ENCODE measurements at regions not wholly inside any gene's neighbourhood (a gene's known extent, or its start where the extent isn't known, plus 50 kb on each side); places are given as distances from the start of the nearest gene placed in this dataset.

DNA sequence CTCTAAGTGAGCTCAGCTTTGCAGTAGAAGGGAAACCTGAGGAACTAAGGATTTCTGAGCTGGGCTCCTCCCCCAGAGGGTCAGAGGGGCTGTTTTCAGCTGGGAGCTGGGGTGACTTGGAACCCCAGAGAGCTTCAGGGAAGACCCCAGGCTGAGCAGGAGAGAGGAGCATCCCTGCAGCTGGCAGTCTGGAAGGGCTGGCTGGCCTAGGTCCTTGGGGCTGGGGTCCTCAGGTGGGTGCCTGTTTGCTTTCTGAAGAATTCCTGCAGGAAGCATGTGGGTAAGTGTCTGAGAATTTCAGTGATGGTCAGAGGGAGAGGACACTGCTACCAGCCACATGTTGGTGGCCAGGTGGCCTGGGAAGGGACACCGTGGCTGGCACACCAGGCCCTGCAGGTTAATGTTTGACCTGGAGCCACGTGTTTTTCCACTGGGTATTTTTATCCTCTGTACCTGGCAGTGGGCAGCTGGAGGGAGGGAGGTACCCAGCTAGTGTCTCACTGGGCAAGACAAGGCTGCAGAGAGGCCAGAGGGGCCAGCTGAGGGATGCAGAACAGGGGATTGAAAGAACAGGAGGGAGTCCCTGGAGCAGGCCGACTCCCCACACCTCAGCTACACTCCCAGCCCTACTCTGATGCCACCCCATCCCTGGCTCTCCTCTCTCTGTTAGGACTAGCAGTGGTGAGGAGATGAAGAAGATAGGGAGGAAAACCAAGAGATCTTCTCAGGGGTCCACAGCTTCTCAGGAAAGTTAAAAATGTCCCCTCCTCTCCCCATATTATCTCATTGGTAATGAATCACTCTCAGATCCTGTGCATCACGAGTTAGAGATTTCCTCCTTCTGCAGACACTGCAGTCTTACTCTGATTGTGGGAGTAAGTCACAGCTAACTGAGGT, 143.6 kb downstream of the VEGFA start:
- no peak for TF ChIP-seq POLR2A (IDR thresholded peaks at IDR 0.05)
- TF ChIP-seq, protein P1, sequence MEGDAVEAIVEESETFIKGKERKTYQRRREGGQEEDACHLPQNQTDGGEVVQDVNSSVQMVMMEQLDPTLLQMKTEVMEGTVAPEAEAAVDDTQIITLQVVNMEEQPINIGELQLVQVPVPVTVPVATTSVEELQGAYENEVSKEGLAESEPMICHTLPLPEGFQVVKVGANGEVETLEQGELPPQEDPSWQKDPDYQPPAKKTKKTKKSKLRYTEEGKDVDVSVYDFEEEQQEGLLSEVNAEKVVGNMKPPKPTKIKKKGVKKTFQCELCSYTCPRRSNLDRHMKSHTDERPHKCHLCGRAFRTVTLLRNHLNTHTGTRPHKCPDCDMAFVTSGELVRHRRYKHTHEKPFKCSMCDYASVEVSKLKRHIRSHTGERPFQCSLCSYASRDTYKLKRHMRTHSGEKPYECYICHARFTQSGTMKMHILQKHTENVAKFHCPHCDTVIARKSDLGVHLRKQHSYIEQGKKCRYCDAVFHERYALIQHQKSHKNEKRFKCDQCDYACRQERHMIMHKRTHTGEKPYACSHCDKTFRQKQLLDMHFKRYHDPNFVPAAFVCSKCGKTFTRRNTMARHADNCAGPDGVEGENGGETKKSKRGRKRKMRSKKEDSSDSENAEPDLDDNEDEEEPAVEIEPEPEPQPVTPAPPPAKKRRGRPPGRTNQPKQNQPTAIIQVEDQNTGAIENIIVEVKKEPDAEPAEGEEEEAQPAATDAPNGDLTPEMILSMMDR (IDR thresholded peaks at IDR 0.05), result no peak
